Heart left ventricle (tissue), 16 donors: ENCODE measurements at regions not wholly inside any gene's neighbourhood (a gene's known extent, or its start where the extent isn't known, plus 50 kb on each side); places are given as distances from the start of the nearest gene placed in this dataset.
A peak's percentile ranks its signal among the peaks of the same experiment; 100 is the strongest.
"Not testable (repeated sequence)": the region's sequence is repeated elsewhere in the genome, so short reads cannot be mapped to it uniquely, and the experiment has no call there.

ENCODE experiments used
- ATAC-seq, 4 donors: fragments of 200-7000 bp; cut with Tn5 transposase; one replicate each; pipeline ENCODE4 v1.9.1; 2020 to 2022; ENCODE audit warnings: moderate library complexity in 4 of 4, mild to moderate bottlenecking in 3 of 4, moderate number of reproducible peaks in 1 of 4
- DNase-seq, 5 donors: peaks; one replicate each; pipeline ENCODE4 v3.0.0-alpha.2; 2020
- H3K27ac ChIP-seq, 12 donors: fragments of 200-600 bp; sonication (generic) in 4 of 12; one replicate each; pipeline versions ENCODE4 v1.5.0 to v1.8.0; 2016 to 2022; ENCODE audit warnings: mild to moderate bottlenecking in 2 of 12
- H3K27me3 ChIP-seq, 9 donors: fragments of 200-600 bp; sonication (generic) in 2 of 9; one replicate each; pipeline versions ENCODE4 v1.5.1 to v1.8.0; 2016 to 2022; ENCODE audit warnings: mild to moderate bottlenecking in 3 of 9
- H3K36me3 ChIP-seq, 9 donors: fragments of 200-600 bp; sonication (generic) in 2 of 9; one replicate each; pipeline versions ENCODE4 v1.5.0 to v1.8.0; 2018 to 2022; ENCODE audit warnings: mild to moderate bottlenecking in 2 of 9
- H3K4me1 ChIP-seq, 12 donors: fragments of 200-600 bp; sonication (generic) in 4 of 12; one replicate each; pipeline versions ENCODE4 v1.5.0 to v1.8.0; 2016 to 2022; ENCODE audit warnings: mild to moderate bottlenecking in 3 of 12
- H3K4me3 ChIP-seq, 12 donors: fragments of 200-600 bp; sonication (generic) in 4 of 12; one replicate each; pipeline versions ENCODE4 v1.5.0 to v1.8.0; 2017 to 2022; ENCODE audit warnings: mild to moderate bottlenecking in 9 of 12, moderate library complexity in 4 of 12
- H3K9me3 ChIP-seq, 12 donors: fragments of 200-600 bp; sonication (generic) in 4 of 12; one replicate each; pipeline versions ENCODE4 v1.5.0 to v1.8.0; 2016 to 2022; ENCODE audit warnings: mild to moderate bottlenecking in 1 of 12
- CTCF ChIP-seq, 12 donors: fragments of 200-600 bp; sonication (generic) in 4 of 12; IDR thresholded peaks; one replicate each; pipeline versions ENCODE4 v1.5.0 to v1.8.0; 2018 to 2022; ENCODE audit warnings: antibody characterized with exemption in 12 of 12, mild to moderate bottlenecking in 5 of 12
- POLR2A ChIP-seq, 2 donors: fragments of 450-650 bp; IDR thresholded peaks; one replicate each; pipeline ENCODE4 v1.6.1; 2017; ENCODE audit warnings: antibody characterized with exemption in 2 of 2, mild to moderate bottlenecking in 2 of 2, moderate library complexity in 2 of 2
- WGBS, 4 donors: extraction: QIAGEN DNeasy Blood & Tissue Kit in 2 of 4; methylation state at CpG; one replicate each; pipeline versions ENCODE4 v1.1.5 to v1.1.7; 2013 to 2018; 5-methylcytosine and 5-hydroxymethylcytosine counted together
- intact Hi-C, 10 donors: fragments of 100-400 bp; cut with DNase I; formaldehyde crosslinking; loops; one replicate each; pipeline versions ENCODE4 v1.11.1 to v1.14.2; 2022
- donor health status: ischemic (EF 13 %, LVEDD 7.1; RV severe dilation, severe dysfunction).
- donor health status: healthy with polysubstance abuse.
- donor health status: DM: no; HTN: yes; CAD: no.
- donor health status: DM: no; HTN: no; CAD: no.
- donor health status: ischemic (EF 25% LVEDD 6.9; RV normal size, moderate dysfunction).
- donor health status: ischemic (EF 25% LVEDD 5.7; RV mildly dilated, moderate dysfunction).
- donor health status: healthy.
- donor health status: DM: yes; HTN: yes; CAD: no.
- donor health status: ischemic (EF 35%, LVEDD 5.7; RV mildly dilated, moderate dysfunction).
- donor health status: nonischemic (EF 11% LVEDD 7.7; RV severe dilation, severe dysfunction).
- donor health status: DM: yes; HTN: yes; CAD: no.
- donor health status: PGD.
- donor health status: ischemic (EF 29% LVEDD 5.4; RV normal size, mild dysfunction).
- donor health status: nonischemic (EF 23%, LVEDD 6.1; RV moderate dilation, normal function).

- WGBS, 4 donors, result 92 to 94% (median 93%) methylated on average over 4 of the region's 4 CpGs
- DNase-seq, result no peak
- TF ChIP-seq CTCF (IDR thresholded peaks at IDR 0.05) (no peak), POLR2A (IDR thresholded peaks at IDR 0.05) (no peak)
- ATAC-seq, result no peak
- Histone ChIP-seq H3K9me3 (no peaks in the 10 kb centered on the region), H3K36me3 (no peaks in the 10 kb centered on the region), H3K4me1 (peaks cover 0 to 4% (median 0%) of the 10 kb centered on the region in 12 donors), H3K27ac (no peak overlapping the region), H3K4me3 (no peak overlapping the region), H3K27me3 (no peaks in the 10 kb centered on the region)
- intact Hi-C loops, result loop anchor here in 2 of 10 donors (2.0 to 10.0 kb wide), 2 partner anchors 35 to 771 kb away; no protein-coding TSS in a partner anchor
These were observed 195.2 kb upstream of the LRIG3 start for GRCh38 chr12:59115526-59115925.

GRCh38 chr12:59113831-59114615 lies 193.7 kb upstream of the LRIG3 start:
- ATAC-seq (peak; percentile 64 to 79 (median 74)), DNase-seq (peak; percentile 38 to 71 (median 66))
- 47 to 54% (median 53%) methylated on average over 12 of the region's 12 CpGs for WGBS, 4 donors
- no peaks in the 10 kb centered on the region for H3K9me3 ChIP-seq
- H3K27ac ChIP-seq, result no peak overlapping the region
- H3K4me3 ChIP-seq, result no peak overlapping the region
- peaks cover 0 to 4% (median 0%) of the 10 kb centered on the region in 12 donors for H3K4me1 ChIP-seq
- TF ChIP-seq POLR2A (IDR thresholded peaks at IDR 0.05) (no peak), CTCF (IDR thresholded peaks at IDR 0.05) (peak; percentile 71 to 93 (median 84))
- intact Hi-C loops, result loop anchor here in 9 of 10 donors (1.0 to 10.0 kb wide), 4 partner anchors 36 to 769 kb away; no protein-coding TSS in a partner anchor
- no peaks in the 10 kb centered on the region for H3K27me3 ChIP-seq
- no peaks in the 10 kb centered on the region for H3K36me3 ChIP-seq

GRCh38 chr12:59111851-59112250 lies 191.5 kb upstream of the LRIG3 start:
- ATAC-seq (no peak), DNase-seq (no peak)
- 68 to 73% (median 71%) methylated on average over 3 of the region's 3 CpGs for WGBS, 4 donors
- no peaks in the 10 kb centered on the region for H3K27me3 ChIP-seq
- intact Hi-C loops, result loop anchor here in 6 of 10 donors (2.0 to 10.0 kb wide), 3 partner anchors 39 to 767 kb away; no protein-coding TSS in a partner anchor
- H3K36me3 ChIP-seq, result no peaks in the 10 kb centered on the region
- no peaks in the 10 kb centered on the region for H3K9me3 ChIP-seq
- H3K4me1 ChIP-seq, result peaks cover 0 to 4% (median 0%) of the 10 kb centered on the region in 12 donors
- H3K4me3 ChIP-seq, result no peak overlapping the region
- TF ChIP-seq POLR2A (IDR thresholded peaks at IDR 0.05), result no peak
- no peak for TF ChIP-seq CTCF (IDR thresholded peaks at IDR 0.05)
- no peak overlapping the region for H3K27ac ChIP-seq

- intact Hi-C loops, DNase-seq, H3K4me1 ChIP-seq, H3K27me3 ChIP-seq, H3K9me3 ChIP-seq, H3K36me3 ChIP-seq, H3K4me3 ChIP-seq, ATAC-seq, H3K27ac ChIP-seq: not testable (repeated sequence)
- WGBS, 4 donors, result 80 to 81% (median 80%) methylated on average over 8 of the region's 8 CpGs
These were observed 188.2 kb upstream of the LRIG3 start for GRCh38 chr12:59108516-59108915.
